Stimulated activated memory B cell treated with anti-CD40 and anti-IgM and Interleukin-4, amounts not matched to agents 10 μg/mL and 1 μg/mL and 100 μg/mL, for 72 hours (primary cell): ENCODE measurements at regions not wholly inside any gene's neighbourhood (a gene's known extent, or its start where the extent isn't known, plus 50 kb on each side); places are given as distances from the start of the nearest gene placed in this dataset.

ENCODE experiments used
- ATAC-seq: fragments of 150-1000 bp; cut with Tn5 transposase; 2 replicates; pipeline ENCODE4 v1.10.0; 2021
- H3K27ac Mint-ChIP-seq: one replicate; pipeline ENCODE4 v1.8.0; 2022; ENCODE audit warnings: mild to moderate bottlenecking, mixed read lengths
- H3K27me3 Mint-ChIP-seq: one replicate; pipeline ENCODE4 v1.8.0; 2022; ENCODE audit warnings: mixed read lengths
- H3K36me3 Mint-ChIP-seq: one replicate; pipeline ENCODE4 v1.8.0; 2022; ENCODE audit warnings: mixed read lengths
- H3K4me1 Mint-ChIP-seq: one replicate; pipeline ENCODE4 v1.8.0; 2022; ENCODE audit warnings: mixed read lengths
- H3K4me3 Mint-ChIP-seq: one replicate; pipeline ENCODE4 v1.8.0; 2022; ENCODE audit warnings: mild to moderate bottlenecking, moderate library complexity, mixed read lengths
- H3K9me3 Mint-ChIP-seq: one replicate; pipeline ENCODE4 v1.8.0; 2022; ENCODE audit warnings: mixed read lengths

DNA sequence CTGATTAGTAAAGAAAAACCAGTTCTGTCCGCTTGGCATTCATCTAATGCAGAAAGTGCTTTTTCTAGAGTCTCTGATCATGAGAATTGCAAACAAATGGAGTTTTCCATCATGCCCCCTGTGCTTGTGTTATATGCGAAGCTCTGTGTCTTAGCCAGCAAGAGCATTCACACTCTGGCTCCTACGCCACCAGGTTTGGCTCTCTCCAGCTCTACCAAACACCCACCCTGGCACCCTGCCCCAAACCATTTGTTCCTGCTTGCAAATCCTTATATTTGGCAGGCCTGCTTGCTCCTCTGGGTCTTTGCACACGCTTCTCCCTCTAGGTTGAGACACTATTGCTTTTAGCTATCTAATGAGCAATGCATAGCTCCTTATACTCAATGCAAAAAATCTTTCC, 204.1 kb upstream of the CYRIA start:
- H3K27ac Mint-ChIP-seq: no peak overlapping the region
- no peak for ATAC-seq
- H3K36me3 Mint-ChIP-seq: no peaks in the 10 kb centered on the region
- no peaks in the 10 kb centered on the region for H3K9me3 Mint-ChIP-seq
- no peak overlapping the region for H3K4me3 Mint-ChIP-seq
- peaks cover 18% of the 10 kb centered on the region for H3K4me1 Mint-ChIP-seq
- peaks cover 7% of the 10 kb centered on the region for H3K27me3 Mint-ChIP-seq

DNA sequence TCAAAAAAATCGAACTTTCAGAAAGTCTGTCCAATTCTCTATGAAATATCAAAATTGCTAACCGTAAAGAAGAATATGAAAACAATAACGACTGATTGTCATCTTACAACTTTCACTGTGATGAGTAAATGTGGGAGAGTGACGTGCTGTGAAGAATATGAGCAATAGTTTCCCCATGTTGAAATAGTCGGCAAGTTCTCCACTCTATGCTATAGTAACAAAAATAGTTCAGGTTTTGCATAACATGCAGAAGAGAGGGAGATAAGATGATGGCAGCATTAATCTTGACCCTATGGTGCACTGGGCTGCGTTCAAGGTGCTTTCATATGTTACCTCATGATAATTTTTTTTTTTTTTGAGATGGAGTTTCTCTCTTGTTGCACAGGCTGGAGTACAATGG, 196.8 kb upstream of the CYRIA start:
- H3K27ac Mint-ChIP-seq: no peak overlapping the region
- no peak overlapping the region for H3K4me3 Mint-ChIP-seq
- H3K4me1 Mint-ChIP-seq: no peaks in the 10 kb centered on the region
- H3K9me3 Mint-ChIP-seq: peaks cover 5% of the 10 kb centered on the region
- no peak for ATAC-seq
- peaks cover 5% of the 10 kb centered on the region for H3K36me3 Mint-ChIP-seq
- peaks cover 21% of the 10 kb centered on the region for H3K27me3 Mint-ChIP-seq

DNA sequence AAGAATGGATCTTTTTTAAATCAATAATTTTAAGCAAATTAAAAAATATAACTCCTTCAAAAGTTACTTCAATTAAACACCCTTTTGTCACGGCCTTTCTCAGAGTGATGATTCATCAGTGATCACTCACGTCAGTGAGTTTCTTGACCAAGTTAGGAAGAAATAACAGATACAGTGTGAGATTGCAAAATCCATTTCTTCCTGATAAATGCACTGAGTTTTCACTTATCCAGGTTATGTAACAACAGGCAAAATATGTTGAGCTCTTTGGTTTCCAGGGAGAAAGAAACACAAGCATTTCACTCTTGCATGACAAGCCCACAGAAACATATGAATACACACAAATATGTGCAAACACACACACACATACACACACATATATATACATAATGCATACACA, 195.9 kb upstream of the CYRIA start:
- Mint-ChIP-seq H3K36me3 (peaks cover 5% of the 10 kb centered on the region), H3K27me3 (peaks cover 21% of the 10 kb centered on the region), H3K4me1 (no peaks in the 10 kb centered on the region), H3K9me3 (peaks cover 5% of the 10 kb centered on the region), H3K4me3 (no peak overlapping the region), H3K27ac (no peak overlapping the region)
- ATAC-seq: no peak

DNA sequence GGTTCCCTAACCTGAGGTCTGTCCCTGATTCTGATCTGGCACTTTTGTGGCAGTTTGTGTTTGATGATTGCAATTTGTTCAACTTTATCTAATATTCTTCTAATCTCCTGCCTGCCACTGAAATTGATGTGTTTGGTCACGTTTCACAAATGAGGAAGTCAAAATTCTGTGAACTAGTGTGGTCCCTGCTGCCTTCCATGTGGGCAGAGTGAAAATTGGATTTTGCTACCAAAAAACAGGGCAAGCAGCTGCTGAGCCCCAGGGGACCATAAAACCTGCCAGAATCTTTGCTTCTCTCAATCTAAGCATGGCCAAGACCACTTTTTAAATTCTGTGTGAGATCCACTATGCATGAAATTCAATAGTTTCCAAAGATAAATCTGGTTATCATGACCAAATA, 195.5 kb upstream of the CYRIA start:
- H3K27ac Mint-ChIP-seq: no peak overlapping the region
- peaks cover 5% of the 10 kb centered on the region for H3K36me3 Mint-ChIP-seq
- peaks cover 5% of the 10 kb centered on the region for H3K9me3 Mint-ChIP-seq
- no peak overlapping the region for H3K4me3 Mint-ChIP-seq
- ATAC-seq: no peak
- H3K4me1 Mint-ChIP-seq: no peaks in the 10 kb centered on the region
- peaks cover 21% of the 10 kb centered on the region for H3K27me3 Mint-ChIP-seq

DNA sequence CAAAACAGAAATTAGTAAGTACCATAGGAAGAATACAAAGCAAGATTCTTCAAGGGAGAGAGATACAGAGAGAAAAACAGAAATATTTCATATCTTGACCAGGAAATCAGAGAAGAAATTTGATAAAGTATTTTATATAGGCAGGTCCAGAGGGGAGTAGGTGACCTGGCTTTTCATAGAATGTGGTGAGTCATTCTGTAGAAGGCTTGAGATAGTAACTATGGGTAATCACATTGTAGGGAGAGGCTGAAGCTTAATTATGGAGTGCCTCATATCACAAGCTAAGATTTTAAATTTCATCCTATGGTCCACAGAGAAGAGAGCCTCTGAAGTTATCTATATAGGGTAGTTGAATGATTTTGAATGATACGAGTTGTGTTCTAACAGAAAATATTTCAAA, 195.0 kb upstream of the CYRIA start:
- H3K36me3 Mint-ChIP-seq: peaks cover 5% of the 10 kb centered on the region
- H3K4me1 Mint-ChIP-seq: no peaks in the 10 kb centered on the region
- H3K9me3 Mint-ChIP-seq: peaks cover 5% of the 10 kb centered on the region
- H3K4me3 Mint-ChIP-seq: no peak overlapping the region
- H3K27ac Mint-ChIP-seq: no peak overlapping the region
- no peak for ATAC-seq
- H3K27me3 Mint-ChIP-seq: peaks cover 21% of the 10 kb centered on the region

DNA sequence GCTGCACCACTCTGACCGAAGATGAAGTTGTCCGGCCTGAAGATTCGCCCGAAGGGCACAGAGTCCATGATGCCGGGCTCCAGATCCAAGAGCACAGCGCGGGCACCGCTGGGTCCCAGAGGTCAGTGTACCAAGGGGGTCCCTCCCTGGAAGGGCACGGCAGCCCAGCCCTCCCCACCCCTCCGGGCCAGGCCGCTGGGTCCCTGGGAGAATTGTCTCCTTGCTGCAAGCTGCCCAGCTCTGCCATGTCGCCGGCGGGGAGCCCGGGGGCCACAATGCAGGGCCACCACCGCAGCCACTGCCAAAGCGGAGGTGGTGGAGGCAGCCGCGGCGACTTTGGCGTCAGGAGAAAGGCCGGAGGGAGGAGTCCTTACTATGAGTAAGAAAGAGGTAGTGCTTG, 189.5 kb upstream of the CYRIA start:
- peaks cover 5% of the 10 kb centered on the region for H3K9me3 Mint-ChIP-seq
- no peak overlapping the region for H3K4me3 Mint-ChIP-seq
- H3K4me1 Mint-ChIP-seq: no peaks in the 10 kb centered on the region
- ATAC-seq: peak; percentile 59
- H3K36me3 Mint-ChIP-seq: peaks cover 5% of the 10 kb centered on the region
- no peak overlapping the region for H3K27ac Mint-ChIP-seq
- H3K27me3 Mint-ChIP-seq: no peaks in the 10 kb centered on the region

DNA sequence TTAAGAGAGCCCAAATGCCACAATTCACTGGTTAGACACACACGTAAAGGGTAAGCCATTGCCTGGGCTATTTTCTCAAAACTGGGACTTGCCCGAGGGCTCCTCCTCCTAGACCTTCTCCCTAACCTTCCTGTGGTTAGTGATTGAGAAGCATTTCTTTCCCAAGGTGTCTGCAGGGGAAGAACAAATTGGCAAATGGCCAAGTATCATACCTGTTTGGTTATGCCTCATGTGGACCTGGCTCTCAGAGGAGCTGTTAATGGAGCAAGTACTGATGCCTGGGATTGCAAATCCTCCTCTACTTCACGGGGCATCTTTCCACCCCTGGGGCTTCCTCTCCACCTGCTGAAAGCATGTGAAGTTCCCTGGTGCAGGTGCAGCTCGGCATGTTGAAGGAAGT, 187.5 kb upstream of the CYRIA start:
- H3K4me1 Mint-ChIP-seq: no peaks in the 10 kb centered on the region
- H3K4me3 Mint-ChIP-seq: no peak overlapping the region
- no peak for ATAC-seq
- H3K9me3 Mint-ChIP-seq: no peaks in the 10 kb centered on the region
- no peak overlapping the region for H3K27ac Mint-ChIP-seq
- no peaks in the 10 kb centered on the region for H3K36me3 Mint-ChIP-seq
- H3K27me3 Mint-ChIP-seq: no peaks in the 10 kb centered on the region

DNA sequence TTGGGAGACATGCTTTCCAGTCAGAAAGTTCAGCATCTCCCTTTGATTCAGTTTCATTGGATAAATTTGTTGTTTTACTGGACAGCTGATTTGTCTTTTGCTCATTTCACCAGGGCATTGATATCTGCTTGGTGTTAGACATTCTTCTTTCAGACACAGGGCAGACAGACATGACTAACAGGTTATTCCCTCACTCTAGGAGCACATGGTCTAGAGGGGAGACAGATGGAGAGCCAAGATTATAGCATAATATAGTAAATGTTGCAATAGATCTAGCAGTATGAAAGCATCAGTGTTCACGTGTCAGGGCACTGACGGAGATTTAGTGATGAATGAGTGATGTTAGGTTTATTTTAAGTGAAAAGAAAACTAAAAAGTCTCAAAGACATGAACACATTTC, 187.0 kb upstream of the CYRIA start:
- no peak for ATAC-seq
- no peaks in the 10 kb centered on the region for H3K4me1 Mint-ChIP-seq
- no peaks in the 10 kb centered on the region for H3K36me3 Mint-ChIP-seq
- no peak overlapping the region for H3K4me3 Mint-ChIP-seq
- no peak overlapping the region for H3K27ac Mint-ChIP-seq
- no peaks in the 10 kb centered on the region for H3K9me3 Mint-ChIP-seq
- no peaks in the 10 kb centered on the region for H3K27me3 Mint-ChIP-seq

DNA sequence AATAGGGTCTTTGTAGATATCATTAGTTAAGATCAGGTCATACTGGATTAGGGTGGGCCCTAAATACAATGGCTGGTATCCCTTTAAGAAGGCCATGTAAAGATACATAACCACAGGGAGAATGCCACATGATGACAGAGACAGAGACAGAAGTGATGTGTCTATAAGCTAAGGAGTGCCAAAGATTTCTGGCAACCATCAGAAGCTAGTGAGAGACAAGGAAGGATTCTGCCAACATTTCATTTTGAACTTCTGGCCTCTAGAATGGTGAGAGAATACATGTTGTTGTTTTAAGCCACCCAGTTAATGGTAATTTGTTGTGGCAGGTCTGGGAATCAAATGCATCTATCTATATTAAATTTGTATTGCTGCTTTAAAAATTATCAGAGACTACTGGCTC, 185.5 kb upstream of the CYRIA start:
- H3K27me3 Mint-ChIP-seq: peaks cover 4% of the 10 kb centered on the region
- no peak for ATAC-seq
- H3K36me3 Mint-ChIP-seq: no peaks in the 10 kb centered on the region
- no peak overlapping the region for H3K27ac Mint-ChIP-seq
- no peaks in the 10 kb centered on the region for H3K4me1 Mint-ChIP-seq
- no peak overlapping the region for H3K4me3 Mint-ChIP-seq
- H3K9me3 Mint-ChIP-seq: no peaks in the 10 kb centered on the region

DNA sequence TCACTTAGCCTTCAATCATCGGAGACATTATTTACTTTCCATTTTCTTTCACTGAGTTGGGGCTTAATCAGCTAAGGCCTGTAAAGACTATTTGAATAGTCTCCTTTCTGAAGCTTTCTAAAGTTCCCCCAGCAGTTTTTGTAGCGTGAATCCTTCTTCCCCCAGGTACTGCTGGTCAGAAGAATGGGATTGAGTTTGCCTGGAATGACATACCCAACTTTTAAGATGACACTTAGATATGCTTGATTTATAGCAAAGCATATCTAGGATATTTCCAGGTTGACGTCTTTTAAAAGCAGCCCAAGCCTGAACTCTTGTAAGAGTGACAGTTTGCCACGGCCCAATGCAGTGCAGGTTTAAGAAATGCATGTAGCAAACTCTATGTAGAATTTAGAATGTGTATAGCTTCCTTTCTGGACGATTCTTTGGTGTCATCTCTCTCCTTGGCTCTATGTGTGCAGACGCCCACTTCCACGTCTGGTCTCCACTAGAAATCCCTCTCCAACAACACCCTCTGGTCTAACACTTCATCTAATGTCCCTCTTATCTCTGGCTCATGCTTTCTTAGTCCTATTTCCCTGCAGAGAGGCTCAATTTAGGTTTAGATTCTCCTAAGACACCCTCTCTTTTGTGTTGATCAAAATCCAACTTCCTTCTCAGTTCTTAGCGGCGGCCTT, 175.0 kb upstream of the CYRIA start:
- H3K4me3 Mint-ChIP-seq: no peak overlapping the region
- H3K9me3 Mint-ChIP-seq: no peaks in the 10 kb centered on the region
- H3K36me3 Mint-ChIP-seq: no peaks in the 10 kb centered on the region
- ATAC-seq: no peak
- H3K4me1 Mint-ChIP-seq: peaks cover 3% of the 10 kb centered on the region
- no peak overlapping the region for H3K27ac Mint-ChIP-seq
- peaks cover 14% of the 10 kb centered on the region for H3K27me3 Mint-ChIP-seq

DNA sequence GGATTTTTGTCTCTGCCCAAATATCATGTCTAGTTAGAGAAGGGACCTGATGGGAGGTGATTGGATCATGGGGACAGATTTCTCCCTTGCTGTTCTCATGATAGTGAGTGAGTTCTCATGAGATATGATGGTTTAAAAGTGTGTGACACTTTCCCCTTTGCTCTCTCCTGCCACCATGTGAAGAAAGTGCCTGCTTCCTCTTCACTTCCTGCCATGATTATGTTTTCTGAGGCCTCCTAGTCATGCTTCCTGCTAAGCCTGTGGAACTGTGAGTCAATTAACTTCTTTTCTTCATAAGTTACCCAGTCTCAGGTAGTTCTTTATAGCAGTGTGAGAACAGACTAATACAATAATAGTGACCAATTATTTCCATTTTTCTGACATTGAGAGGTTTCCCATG, 167.3 kb upstream of the CYRIA start:
- H3K27me3 Mint-ChIP-seq: no peaks in the 10 kb centered on the region
- H3K36me3 Mint-ChIP-seq: no peaks in the 10 kb centered on the region
- peaks cover 10% of the 10 kb centered on the region for H3K4me1 Mint-ChIP-seq
- no peak for ATAC-seq
- H3K27ac Mint-ChIP-seq: no peak overlapping the region
- no peak overlapping the region for H3K4me3 Mint-ChIP-seq
- no peaks in the 10 kb centered on the region for H3K9me3 Mint-ChIP-seq

DNA sequence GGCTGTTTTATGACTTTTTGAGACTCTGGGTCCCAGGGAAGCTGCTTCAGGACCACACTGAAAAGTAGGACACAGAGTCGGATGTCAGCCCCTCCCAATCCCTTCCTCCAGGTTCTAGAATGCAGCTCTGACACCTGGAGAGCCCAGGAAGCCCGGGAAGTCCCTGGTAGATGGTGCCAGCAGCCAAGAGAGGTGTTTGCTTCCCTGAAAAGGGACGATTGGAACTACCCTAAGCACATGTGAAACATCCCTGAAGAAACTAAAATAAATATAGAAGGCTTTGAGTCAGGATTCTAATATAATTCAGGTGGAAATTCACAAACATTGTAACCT, 163.2 kb upstream of the CYRIA start:
- Mint-ChIP-seq H3K9me3 (peaks cover 3% of the 10 kb centered on the region), H3K36me3 (peaks cover 5% of the 10 kb centered on the region), H3K27me3 (no peaks in the 10 kb centered on the region), H3K4me3 (no peak overlapping the region), H3K27ac (no peak overlapping the region), H3K4me1 (peaks cover 10% of the 10 kb centered on the region)
- no peak for ATAC-seq

DNA sequence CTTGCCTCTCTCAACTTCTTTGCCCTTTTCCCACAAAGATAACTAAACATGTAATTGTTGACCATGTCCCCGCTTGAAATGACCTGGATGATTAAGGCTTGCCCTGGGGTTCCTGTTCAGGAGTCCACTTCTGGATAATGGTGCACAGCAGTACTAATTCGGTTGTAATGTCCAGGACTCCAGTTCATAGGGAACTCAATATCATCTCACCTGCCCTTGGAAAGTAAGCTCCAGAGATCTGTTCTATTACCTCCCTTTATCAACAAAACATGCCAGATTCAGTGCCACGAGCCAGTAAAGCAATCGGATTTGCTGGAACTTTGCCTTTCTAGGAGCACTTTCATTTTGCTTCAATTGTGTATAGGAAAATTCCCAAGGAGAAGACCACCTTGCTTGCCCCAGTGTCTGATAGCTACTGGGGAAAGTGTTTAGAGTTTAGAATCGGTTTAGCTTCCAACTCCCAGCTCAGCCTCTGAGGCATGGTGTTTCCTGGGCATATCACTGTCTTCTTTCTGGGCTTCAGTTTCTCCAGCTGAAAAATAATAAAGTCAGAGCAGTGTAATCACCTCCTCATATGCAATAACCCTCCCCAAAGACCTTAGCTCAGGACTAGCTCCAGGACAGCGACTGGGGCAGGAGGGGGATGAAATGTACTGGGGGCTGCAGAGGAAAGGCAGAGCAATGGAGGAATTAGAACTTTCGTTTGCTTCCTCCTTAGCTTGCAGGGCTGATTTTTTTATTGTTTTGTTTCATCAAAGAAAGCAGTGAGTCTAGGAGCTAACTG, 162.6 kb upstream of the CYRIA start:
- Mint-ChIP-seq H3K4me3 (no peak overlapping the region), H3K27me3 (no peaks in the 10 kb centered on the region), H3K36me3 (peaks cover 5% of the 10 kb centered on the region), H3K4me1 (peaks cover 10% of the 10 kb centered on the region), H3K27ac (no peak overlapping the region), H3K9me3 (peaks cover 4% of the 10 kb centered on the region)
- no peak for ATAC-seq

DNA sequence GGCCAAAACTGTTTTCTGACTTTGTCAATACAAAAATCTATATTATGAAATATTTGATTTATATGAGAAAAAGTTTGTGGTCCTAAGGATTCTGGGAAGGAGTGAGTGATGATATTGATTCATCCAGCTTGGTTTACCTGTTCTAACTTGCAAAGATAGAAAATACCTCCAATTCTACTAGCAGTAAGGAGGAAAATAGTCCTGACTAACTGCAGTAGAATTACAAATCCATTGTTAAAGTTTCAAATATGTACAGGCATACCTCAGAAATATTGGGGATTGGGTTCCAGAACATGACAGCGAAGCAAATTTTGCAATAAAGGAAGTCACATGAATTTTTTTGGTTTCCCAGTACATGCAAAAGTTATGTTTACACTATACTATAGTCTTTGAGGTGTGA, 158.8 kb upstream of the CYRIA start:
- no peaks in the 10 kb centered on the region for H3K27me3 Mint-ChIP-seq
- H3K4me1 Mint-ChIP-seq: no peaks in the 10 kb centered on the region
- peaks cover 5% of the 10 kb centered on the region for H3K36me3 Mint-ChIP-seq
- ATAC-seq: no peak
- H3K4me3 Mint-ChIP-seq: no peak overlapping the region
- peaks cover 6% of the 10 kb centered on the region for H3K9me3 Mint-ChIP-seq
- H3K27ac Mint-ChIP-seq: no peak overlapping the region

DNA sequence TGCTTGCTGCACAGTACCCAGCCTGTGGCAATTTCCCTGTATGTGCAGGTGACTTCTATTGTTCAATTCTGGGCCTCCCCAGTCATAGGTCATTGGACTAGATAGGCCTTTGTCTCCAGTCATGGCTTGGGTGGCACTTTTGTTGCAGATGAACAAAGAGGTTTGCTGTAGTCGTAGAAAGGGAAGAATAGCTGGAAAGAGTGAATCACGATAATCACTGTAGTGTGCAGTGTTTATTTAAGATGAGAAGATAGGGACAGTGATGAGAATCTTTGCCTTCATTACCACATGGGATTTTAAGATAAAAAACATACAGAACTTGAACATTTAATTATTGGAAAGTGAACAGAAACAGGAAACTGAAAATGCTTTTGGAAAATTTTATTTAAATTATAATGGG, 156.1 kb upstream of the CYRIA start:
- ATAC-seq: no peak
- Mint-ChIP-seq H3K4me1 (no peaks in the 10 kb centered on the region), H3K36me3 (peaks cover 5% of the 10 kb centered on the region), H3K27me3 (no peaks in the 10 kb centered on the region), H3K4me3 (no peak overlapping the region), H3K27ac (no peak overlapping the region), H3K9me3 (peaks cover 6% of the 10 kb centered on the region)

DNA sequence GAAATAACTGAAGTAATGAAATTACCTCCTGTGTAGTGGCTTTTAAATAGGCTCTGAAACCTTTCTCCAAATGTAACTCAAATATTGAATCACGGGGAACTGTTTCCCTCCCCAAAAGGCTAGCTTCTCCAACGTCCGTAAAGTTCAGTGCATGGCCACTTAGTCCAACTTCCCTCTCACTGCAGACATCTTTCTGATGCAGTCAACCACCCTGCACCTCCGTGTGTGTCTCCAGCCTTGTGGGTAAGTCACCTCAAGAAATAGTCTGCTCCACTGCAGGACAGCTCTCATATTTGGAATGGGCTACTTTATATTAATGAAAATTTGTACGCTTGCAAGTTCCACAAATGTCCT, 152.5 kb upstream of the CYRIA start:
- no peak overlapping the region for H3K4me3 Mint-ChIP-seq
- H3K36me3 Mint-ChIP-seq: no peaks in the 10 kb centered on the region
- no peaks in the 10 kb centered on the region for H3K4me1 Mint-ChIP-seq
- no peak overlapping the region for H3K27ac Mint-ChIP-seq
- no peak for ATAC-seq
- peaks cover 2% of the 10 kb centered on the region for H3K9me3 Mint-ChIP-seq
- no peaks in the 10 kb centered on the region for H3K27me3 Mint-ChIP-seq
